Panc1 (cell line): ENCODE measurements at regions not wholly inside any gene's neighbourhood (a gene's known extent, or its start where the extent isn't known, plus 50 kb on each side); places are given as distances from the start of the nearest gene placed in this dataset.

Experiments
- ATAC-seq: fragments of 200-7000 bp; cut with Tn5 transposase; 2 replicates; pipeline ENCODE4 v1.9.1; 2020; ENCODE audit warnings: mild to moderate bottlenecking, moderate library complexity
- BruUV-seq: library from RNA; stranded (reverse); fragments of 400-500 nt; replicated peaks from 2 replicates; lab custom pipeline; 2021; lab: Mats Ljungman, UMichigan
- CTCF ChIA-PET: fragments of 300-600 bp; sonication (Branson Sonifier 250); formaldehyde crosslinking; loops from one replicate; lab custom pipeline; 2022; ENCODE audit warnings: antibody characterized with exemption; lab: Charles Lee
- POLR2A ChIA-PET: fragments of 300-600 bp; sonication (Branson Sonifier 250); formaldehyde crosslinking; loops from one replicate; lab custom pipeline; 2022; ENCODE audit warnings: antibody characterized with exemption; lab: Charles Lee
- DNase-seq: peaks from one replicate; pipeline ENCODE4 v3.0.0-alpha.2; 2010; ENCODE audit warnings: low read depth, low spot score
- H3K27ac ChIP-seq: 2 replicates; pipeline ENCODE4 v1.5.1; 2011; ENCODE audit warnings: mild to moderate bottlenecking, low read length, inconsistent platforms
- H3K27me3 ChIP-seq: fragments of 200-500 bp; sonication (Bioruptor generic); 2 replicates; pipeline ENCODE4 v1.6.0; 2014; ENCODE audit warnings: low read length, inconsistent platforms; ENCODE audit not compliant: control insufficient read depth, insufficient read depth
- H3K36me3 ChIP-seq: fragments of 200-500 bp; sonication (Bioruptor generic); 2 replicates; pipeline ENCODE4 v1.5.1; 2014; ENCODE audit warnings: inconsistent platforms, mild to moderate bottlenecking, low read length, moderate library complexity; ENCODE audit not compliant: control insufficient read depth, insufficient read depth
- H3K4me1 ChIP-seq: 2 replicates; pipeline ENCODE4 v1.5.1; 2011; ENCODE audit warnings: inconsistent platforms, mild to moderate bottlenecking, low read length, moderate library complexity; ENCODE audit not compliant: control insufficient read depth, insufficient read depth
- H3K4me3 ChIP-seq, 2 experiments: 2 replicates each; pipeline ENCODE4 v1.5.1; 2011 to 2012; ENCODE audit warnings: low read depth in 2 of 2, low read length in 2 of 2, mild to moderate bottlenecking in 2 of 2, inconsistent platforms in 1 of 2, moderate library complexity in 1 of 2
- H3K9me3 ChIP-seq: fragments of 200-500 bp; sonication (Bioruptor generic); 2 replicates; pipeline ENCODE4 v1.5.1; 2014; ENCODE audit warnings: low read depth, mild to moderate bottlenecking, inconsistent platforms, low read length, moderate library complexity; ENCODE audit not compliant: control insufficient read depth, insufficient read depth
- CTCF ChIP-seq: fragments of 450-650 bp; IDR thresholded peaks from 2 replicates; pipeline ENCODE4 v1.5.1; 2017; ENCODE audit warnings: mild to moderate bottlenecking
- POLR2AphosphoS5 ChIP-seq: IDR thresholded peaks from 2 replicates; pipeline ENCODE4 v1.6.1; 2012; ENCODE audit warnings: mild to moderate bottlenecking, low read depth, low read length, moderate library complexity
- REST ChIP-seq, 2 experiments: IDR thresholded peaks; 2 replicates each; pipeline ENCODE4 v1.6.1; 2011 to 2012; ENCODE audit warnings: low read depth in 2 of 2, control low read depth in 1 of 2, low read length in 1 of 2, mild to moderate bottlenecking in 1 of 2, moderate library complexity in 1 of 2; ENCODE audit not compliant: insufficient read depth in 1 of 2
- SIN3A ChIP-seq: IDR thresholded peaks from 2 replicates; pipeline ENCODE4 v1.6.1; 2012; ENCODE audit warnings: low read depth, mild to moderate bottlenecking, low read length, moderate library complexity, borderline replicate concordance; ENCODE audit not compliant: insufficient read depth
- TCF7L2 ChIP-seq: IDR thresholded peaks from 2 replicates; pipeline ENCODE4 v1.6.1; 2011; ENCODE audit warnings: mild to moderate bottlenecking, low read depth, low read length, inconsistent platforms
- in situ Hi-C: cut with HindIII; loops from 2 replicates; pipeline ENCODE4 v1.10.0; 2016; ENCODE audit warnings: low sequenced_read_pairs, low pct_unique_long_range_greater_than_20kb
- intact Hi-C: fragments of 100-400 bp; cut with micrococcal nuclease; formaldehyde crosslinking; loops from one replicate; pipeline ENCODE4 v1.10.0; 2022; ENCODE audit not compliant: unreplicated experiment

GRCh38 chr6:164247106-164247505 lies 832.6 kb downstream of the QKI start:
- Histone ChIP-seq H3K27ac (no peak overlapping the region), H3K36me3 (no peaks in the 10 kb centered on the region), H3K9me3 (no peaks in the 10 kb centered on the region), H3K4me1 (no peaks in the 10 kb centered on the region), H3K4me3 (no peak overlapping the region), H3K27me3 (no peaks in the 10 kb centered on the region)
- ChIA-PET POLR2A (no interaction called here), CTCF (no interaction called here)
- DNase-seq (no peak), ATAC-seq (no peak)
- no TSS peak for BruUV-seq
- TF ChIP-seq CTCF (no peak), TCF7L2 (no peak), SIN3A (no peak), POLR2AphosphoS5 (no peak), REST (IDR thresholded peaks at IDR 0.05; ENCODE audit: insufficient read depth in 1 of 2, low read depth in 2 of 2, low read length in 1 of 2) (no peak)
- intact Hi-C loops (no loop called here), in situ Hi-C loops (no loop called here)

- Histone ChIP-seq H3K4me3 (no peak overlapping the region), H3K9me3 (no peaks in the 10 kb centered on the region), H3K4me1 (no peaks in the 10 kb centered on the region), H3K36me3 (no peaks in the 10 kb centered on the region), H3K27ac (no peak overlapping the region), H3K27me3 (no peaks in the 10 kb centered on the region)
- in situ Hi-C loops (no loop called here), intact Hi-C loops (no loop called here)
- TF ChIP-seq TCF7L2 (no peak), SIN3A (no peak), POLR2AphosphoS5 (no peak), CTCF (no peak), REST (IDR thresholded peaks at IDR 0.05; ENCODE audit: insufficient read depth in 1 of 2, low read depth in 2 of 2, low read length in 1 of 2) (no peak)
- DNase-seq (no peak), ATAC-seq (no peak)
- BruUV-seq: no TSS peak
- ChIA-PET POLR2A (no interaction called here), CTCF (no interaction called here)
Measured at GRCh38 chr6:164246082-164246481, 831.6 kb downstream of the QKI start.
